C4-2B (cell line): ENCODE measurements at regions not wholly inside any gene's neighbourhood (a gene's known extent, or its start where the extent isn't known, plus 50 kb on each side); places are given as distances from the start of the nearest gene placed in this dataset.

Experiments
- H3K27ac ChIP-seq: fragments of 450-650 bp; 2 replicates; pipeline ENCODE4 v1.5.1; 2017
- CTCF ChIP-seq: fragments of 450-650 bp; conservative IDR thresholded peaks from 2 replicates; pipeline ENCODE4 v1.5.1; 2017; ENCODE audit warnings: mild to moderate bottlenecking
- ZFX ChIP-seq: fragments of 450-650 bp; IDR thresholded peaks from 2 replicates; pipeline ENCODE4 v1.6.1; 2017

DNA sequence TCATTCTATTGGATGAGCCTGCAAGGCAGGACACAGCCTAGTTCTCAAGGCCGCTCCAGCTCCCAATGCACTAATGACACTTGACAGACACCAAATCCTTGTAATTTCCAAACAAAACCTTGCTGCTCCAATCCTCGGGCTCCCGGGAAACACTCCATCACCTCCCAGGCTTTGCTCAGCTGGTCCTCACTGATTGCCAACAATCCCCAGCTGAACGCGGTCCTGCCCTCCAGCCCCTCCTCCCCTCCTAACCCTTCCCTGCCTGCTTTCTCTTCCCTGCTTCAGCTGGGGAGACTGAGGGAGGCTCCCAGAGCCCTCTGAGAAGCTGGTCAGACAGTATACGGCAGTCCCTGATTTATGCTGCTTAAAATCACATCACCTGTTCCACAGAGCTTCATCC, 114.4 kb upstream of the TNR start:
- no peak overlapping the region for H3K27ac ChIP-seq
- TF ChIP-seq CTCF, result no peak
- TF ChIP-seq ZFX, result no peak

GRCh38 chr1:175853681-175854080, 110.3 kb upstream of the TNR start:
- no peak for TF ChIP-seq ZFX
- TF ChIP-seq CTCF, result no peak
- H3K27ac ChIP-seq, result no peak overlapping the region

DNA sequence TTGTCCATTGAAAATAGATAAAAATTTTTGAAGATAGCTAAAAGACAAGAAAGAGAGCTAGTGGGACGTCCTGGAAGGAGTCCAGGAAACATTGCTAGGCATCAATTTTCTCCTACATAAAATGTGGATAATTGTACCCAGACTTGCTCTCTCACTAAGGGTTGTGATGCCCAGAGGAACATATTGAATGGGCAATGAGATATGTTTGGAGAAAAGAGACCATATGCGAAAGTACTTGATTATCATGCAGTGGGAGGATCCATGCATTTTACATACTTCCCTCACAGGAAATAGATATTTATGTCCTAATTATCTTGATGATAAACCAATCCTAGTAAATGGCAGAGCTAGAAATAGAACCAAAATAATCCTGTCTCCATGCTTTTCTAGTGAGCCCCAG, 108.4 kb upstream of the TNR start:
- no peak for TF ChIP-seq CTCF
- no peak for TF ChIP-seq ZFX
- no peak overlapping the region for H3K27ac ChIP-seq

DNA sequence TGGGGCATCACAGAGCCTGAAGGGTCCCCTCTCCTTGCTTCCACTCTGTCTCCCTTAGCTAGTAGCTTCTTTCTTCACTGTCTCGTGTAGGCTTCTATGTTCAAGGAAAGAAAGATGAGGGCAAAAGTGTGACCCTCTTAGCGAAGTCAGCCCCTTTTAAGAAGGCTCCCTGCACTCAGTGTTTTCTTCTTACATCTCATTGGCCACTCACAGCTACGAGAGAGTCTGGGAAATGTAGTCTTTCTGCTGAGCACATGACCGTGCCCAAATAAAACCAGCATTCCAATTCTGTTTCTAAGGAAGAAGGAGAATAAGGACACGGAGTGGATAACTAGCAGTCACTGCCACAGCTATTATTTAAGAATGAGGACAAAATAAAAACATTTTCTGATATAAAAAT, 104.9 kb upstream of the TNR start:
- TF ChIP-seq CTCF, result no peak
- TF ChIP-seq ZFX, result no peak
- no peak overlapping the region for H3K27ac ChIP-seq

GRCh38 chr1:175845985-175846384, 102.6 kb upstream of the TNR start:
- H3K27ac ChIP-seq, result no peak overlapping the region
- no peak for TF ChIP-seq CTCF
- no peak for TF ChIP-seq ZFX

DNA sequence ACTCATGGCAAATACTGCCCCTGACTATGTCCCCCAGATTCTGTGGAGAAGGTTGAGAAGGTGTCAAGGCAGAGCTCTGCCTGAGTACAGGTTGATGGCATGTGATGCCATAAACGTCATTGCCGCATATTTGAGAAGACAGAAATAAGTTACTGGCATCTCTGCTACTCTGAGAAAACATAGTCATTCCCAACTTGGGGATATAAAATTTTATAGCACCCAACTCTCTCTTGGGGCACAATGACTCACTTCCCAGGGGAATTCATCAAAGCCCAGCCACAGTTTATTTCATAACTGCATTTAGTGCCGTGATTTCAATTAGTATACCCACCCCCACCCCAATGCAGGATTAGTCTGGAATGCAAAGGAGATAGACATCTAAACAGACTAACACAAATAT, 101.9 kb upstream of the TNR start:
- no peak overlapping the region for H3K27ac ChIP-seq
- TF ChIP-seq CTCF (no peak), ZFX (no peak)

DNA sequence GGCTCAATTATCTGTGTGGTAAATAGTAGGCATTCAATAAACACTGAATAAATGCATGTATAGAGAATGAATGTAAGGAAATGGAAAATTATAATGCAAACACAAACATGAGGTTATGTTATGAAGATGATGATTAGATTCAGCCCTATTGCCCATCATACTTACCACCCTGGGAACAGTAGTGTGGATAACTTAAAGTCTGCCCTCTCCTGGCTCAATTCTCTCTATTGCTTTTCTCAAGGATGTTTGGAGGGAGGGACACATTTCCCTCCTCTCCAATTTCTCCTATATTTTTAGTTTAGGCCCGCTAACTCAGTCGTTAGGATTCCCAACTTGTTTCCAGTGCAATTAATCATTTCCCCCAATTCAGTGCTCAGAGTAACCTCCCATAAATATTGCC, 101.5 kb upstream of the TNR start:
- H3K27ac ChIP-seq, result no peak overlapping the region
- TF ChIP-seq ZFX, result no peak
- no peak for TF ChIP-seq CTCF

GRCh38 chr1:175842550-175842949, 99.2 kb upstream of the TNR start:
- no peak overlapping the region for H3K27ac ChIP-seq
- no peak for TF ChIP-seq ZFX
